ENCODE measurements at regions not wholly inside any gene's neighbourhood (a gene's known extent, or its start where the extent isn't known, plus 50 kb on each side); places are given as distances from the start of the nearest gene placed in this dataset.
"Not testable (repeated sequence)": the region's sequence is repeated elsewhere in the genome, so short reads cannot be mapped to it uniquely, and the experiment has no call there.

GRCh38 chr10:33489501-33490176 is 155.2 kb upstream of the NRP1 start:
- peak; percentile 12 for DNase-seq

GRCh38 chr10:33487014-33487776 is 152.7 kb upstream of the NRP1 start:
- DNase-seq: peak; percentile 11

GRCh38 chr10:33485276-33485675 is 150.8 kb upstream of the NRP1 start:
- no peak for DNase-seq

- peak; percentile 86 for DNase-seq
These were observed 150.3 kb upstream of the NRP1 start for GRCh38 chr10:33484787-33485186.

- no peak for DNase-seq
These were observed 149.3 kb upstream of the NRP1 start for GRCh38 chr10:33483816-33484190.

- DNase-seq: no peak
These were observed 148.8 kb upstream of the NRP1 start for GRCh38 chr10:33483124-33483815.

- no peak for DNase-seq
These were observed 148.0 kb upstream of the NRP1 start for GRCh38 chr10:33482486-33482885.

- no peak for DNase-seq
These were observed 146.7 kb upstream of the NRP1 start for GRCh38 chr10:33481184-33481583.

- DNase-seq: not testable (repeated sequence)
These were observed 145.9 kb upstream of the NRP1 start for GRCh38 chr10:33480417-33480816.

GRCh38 chr10:33478675-33479125 is 144.2 kb upstream of the NRP1 start:
- no peak for DNase-seq

- DNase-seq: no peak
These were observed 143.7 kb upstream of the NRP1 start for GRCh38 chr10:33478089-33478674.

GRCh38 chr10:33477291-33478088 is 143.0 kb upstream of the NRP1 start:
- DNase-seq: no peak

GRCh38 chr10:33476757-33477273 is 142.3 kb upstream of the NRP1 start:
- DNase-seq: no peak

- no peak for DNase-seq
These were observed 139.2 kb upstream of the NRP1 start for GRCh38 chr10:33473688-33474087.

GRCh38 chr10:33468006-33468405 is 133.5 kb upstream of the NRP1 start:
- not testable (repeated sequence) for DNase-seq

- DNase-seq: no peak
These were observed 131.3 kb upstream of the NRP1 start for GRCh38 chr10:33465747-33466146.

GRCh38 chr10:33463011-33463410 is 128.5 kb upstream of the NRP1 start:
- no peak for DNase-seq

GRCh38 chr10:33461295-33461640 is 126.8 kb upstream of the NRP1 start:
- DNase-seq: no peak

GRCh38 chr10:33460505-33461294 is 126.2 kb upstream of the NRP1 start:
- DNase-seq: peak; percentile 80

GRCh38 chr10:33459602-33460001 is 125.1 kb upstream of the NRP1 start:
- peak; percentile 53 for DNase-seq

- DNase-seq: no peak
These were observed 120.6 kb upstream of the NRP1 start for GRCh38 chr10:33455029-33455428.

GRCh38 chr10:33454554-33454953 is 120.1 kb upstream of the NRP1 start:
- DNase-seq: no peak
